ENCODE measurements at regions not wholly inside any gene's neighbourhood (a gene's known extent, or its start where the extent isn't known, plus 50 kb on each side); places are given as distances from the start of the nearest gene placed in this dataset.

- H3K9ac ChIP-seq (ENCODE audit: low read length in 2 of 2): no peak overlapping the region
- H3K36me3 ChIP-seq (ENCODE audit: control insufficient read depth in 2 of 2, insufficient read depth in 2 of 2, low read length in 2 of 2): no peaks in the 10 kb centered on the region
- no peak overlapping the region for H3K27ac ChIP-seq (ENCODE audit: low read length)
- no peaks in the 10 kb centered on the region for H3K9me3 ChIP-seq (ENCODE audit: control insufficient read depth in 2 of 2, low read length in 2 of 2)
- peaks cover 5% of the 10 kb centered on the region for H3K4me1 ChIP-seq (ENCODE audit: control insufficient read depth, insufficient read depth, low read length)
- no peak overlapping the region for H3K4me3 ChIP-seq (ENCODE audit: low read length in 2 of 2)
- H3K27me3 ChIP-seq (ENCODE audit: control insufficient read depth in 1 of 2, insufficient read depth in 2 of 2, low read length in 2 of 2): no peaks in the 10 kb centered on the region
Observed at GRCh38 chr12:84502907-84503787, 409.5 kb downstream of the SLC6A15 start.

DNA sequence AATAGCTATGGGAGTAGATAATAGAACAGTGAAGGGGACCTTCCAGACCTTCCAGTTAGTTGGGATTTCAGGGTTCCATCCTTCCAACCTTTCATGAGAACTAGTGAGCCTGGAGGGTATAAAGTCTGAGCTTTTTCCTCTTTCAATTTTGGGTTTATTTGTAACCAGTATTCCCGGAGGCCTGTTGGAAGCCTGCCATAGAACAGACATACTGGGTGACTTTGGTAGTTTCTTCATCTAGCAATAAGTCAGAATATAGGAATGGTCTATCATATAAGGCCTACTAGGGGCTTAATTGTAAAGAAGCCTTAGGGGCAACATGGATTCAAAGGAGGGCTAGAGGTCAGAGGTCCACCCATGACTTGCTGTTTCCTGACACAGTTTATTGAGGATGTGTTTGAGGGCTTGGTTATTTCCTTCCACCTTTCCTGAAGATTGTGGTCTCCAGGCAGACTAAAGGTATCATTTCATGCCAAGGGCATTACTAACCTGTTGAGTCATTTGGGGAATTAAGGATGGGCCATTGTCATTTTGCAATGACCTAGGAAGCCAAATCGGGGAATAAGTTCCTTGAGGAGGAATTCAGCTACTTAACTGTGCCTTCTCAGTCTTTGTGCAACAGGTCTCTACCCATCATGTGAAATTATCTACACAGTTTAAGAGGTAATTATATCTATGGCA lies 410.3 kb downstream of the SLC6A15 start:
- H3K27ac ChIP-seq (ENCODE audit: low read length): no peak overlapping the region
- no peak overlapping the region for H3K4me3 ChIP-seq (ENCODE audit: low read length in 2 of 2)
- no peaks in the 10 kb centered on the region for H3K4me1 ChIP-seq (ENCODE audit: control insufficient read depth, insufficient read depth, low read length)
- no peaks in the 10 kb centered on the region for H3K9me3 ChIP-seq (ENCODE audit: control insufficient read depth in 2 of 2, low read length in 2 of 2)
- H3K27me3 ChIP-seq (ENCODE audit: control insufficient read depth in 1 of 2, insufficient read depth in 2 of 2, low read length in 2 of 2): no peaks in the 10 kb centered on the region
- no peaks in the 10 kb centered on the region for H3K36me3 ChIP-seq (ENCODE audit: control insufficient read depth in 2 of 2, insufficient read depth in 2 of 2, low read length in 2 of 2)
- no peak overlapping the region for H3K9ac ChIP-seq (ENCODE audit: low read length in 2 of 2)

DNA sequence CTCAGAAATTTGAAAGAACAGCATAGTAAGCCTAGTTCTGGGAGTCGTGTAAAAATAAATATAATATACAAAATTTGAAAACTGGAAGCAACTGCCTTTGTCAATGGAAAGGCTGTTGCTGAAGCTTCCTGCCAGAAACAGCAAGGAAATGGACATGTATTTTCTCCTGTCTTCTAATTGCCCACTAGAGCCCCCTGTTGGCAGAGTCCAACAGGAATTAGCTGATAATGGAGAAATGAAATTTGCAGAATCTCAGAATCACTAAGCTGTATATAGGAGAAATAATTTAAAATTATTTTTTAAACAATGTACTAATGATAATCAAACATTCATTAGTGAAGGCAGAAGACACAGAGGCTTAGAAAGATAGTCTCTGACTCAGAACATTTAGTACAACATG lies 414.8 kb downstream of the SLC6A15 start:
- no peak overlapping the region for H3K27ac ChIP-seq (ENCODE audit: low read length)
- no peaks in the 10 kb centered on the region for H3K4me1 ChIP-seq (ENCODE audit: control insufficient read depth, insufficient read depth, low read length)
- H3K27me3 ChIP-seq (ENCODE audit: control insufficient read depth in 1 of 2, insufficient read depth in 2 of 2, low read length in 2 of 2): no peaks in the 10 kb centered on the region
- H3K9ac ChIP-seq (ENCODE audit: low read length in 2 of 2): no peak overlapping the region
- H3K9me3 ChIP-seq (ENCODE audit: control insufficient read depth in 2 of 2, low read length in 2 of 2): no peaks in the 10 kb centered on the region
- no peaks in the 10 kb centered on the region for H3K36me3 ChIP-seq (ENCODE audit: control insufficient read depth in 2 of 2, insufficient read depth in 2 of 2, low read length in 2 of 2)
- no peak overlapping the region for H3K4me3 ChIP-seq (ENCODE audit: low read length in 2 of 2)

GRCh38 chr12:84495711-84496110 lies 416.9 kb downstream of the SLC6A15 start:
- H3K27me3 ChIP-seq (ENCODE audit: control insufficient read depth in 1 of 2, insufficient read depth in 2 of 2, low read length in 2 of 2): no peaks in the 10 kb centered on the region
- no peak overlapping the region for H3K9ac ChIP-seq (ENCODE audit: low read length in 2 of 2)
- no peaks in the 10 kb centered on the region for H3K4me1 ChIP-seq (ENCODE audit: control insufficient read depth, insufficient read depth, low read length)
- H3K36me3 ChIP-seq (ENCODE audit: control insufficient read depth in 2 of 2, insufficient read depth in 2 of 2, low read length in 2 of 2): no peaks in the 10 kb centered on the region
- H3K4me3 ChIP-seq (ENCODE audit: low read length in 2 of 2): no peak overlapping the region
- H3K27ac ChIP-seq (ENCODE audit: low read length): no peak overlapping the region
- no peaks in the 10 kb centered on the region for H3K9me3 ChIP-seq (ENCODE audit: control insufficient read depth in 2 of 2, low read length in 2 of 2)

- no peaks in the 10 kb centered on the region for H3K36me3 ChIP-seq (ENCODE audit: control insufficient read depth in 2 of 2, insufficient read depth in 2 of 2, low read length in 2 of 2)
- no peaks in the 10 kb centered on the region for H3K9me3 ChIP-seq (ENCODE audit: control insufficient read depth in 2 of 2, low read length in 2 of 2)
- no peaks in the 10 kb centered on the region for H3K4me1 ChIP-seq (ENCODE audit: control insufficient read depth, insufficient read depth, low read length)
- no peak overlapping the region for H3K27ac ChIP-seq (ENCODE audit: low read length)
- H3K4me3 ChIP-seq (ENCODE audit: low read length in 2 of 2): no peak overlapping the region
- H3K9ac ChIP-seq (ENCODE audit: low read length in 2 of 2): no peak overlapping the region
- no peaks in the 10 kb centered on the region for H3K27me3 ChIP-seq (ENCODE audit: control insufficient read depth in 1 of 2, insufficient read depth in 2 of 2, low read length in 2 of 2)
Observed at GRCh38 chr12:84492351-84492883, 420.2 kb downstream of the SLC6A15 start.

DNA sequence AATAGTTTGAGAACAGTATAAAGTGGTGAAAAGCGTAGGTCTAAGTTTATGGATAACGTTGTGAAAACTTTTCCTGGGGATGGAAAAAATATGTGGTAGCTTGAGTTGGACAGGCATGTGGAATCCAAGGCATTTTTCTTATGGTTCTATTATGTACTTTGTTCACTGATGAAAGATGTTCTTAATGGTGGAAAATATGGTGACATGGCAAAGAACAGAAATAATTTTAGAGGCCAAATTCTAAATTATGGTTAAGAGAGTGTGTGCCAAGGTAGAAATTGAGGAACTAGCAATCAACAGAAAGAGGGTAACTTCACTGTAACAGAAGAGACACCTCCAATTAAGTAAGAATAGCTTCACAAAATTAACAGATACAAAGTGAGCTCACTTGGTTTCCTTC lies 427.8 kb downstream of the SLC6A15 start:
- Histone ChIP-seq H3K9ac (ENCODE audit: low read length in 2 of 2) (no peak overlapping the region), H3K4me3 (ENCODE audit: low read length in 2 of 2) (no peak overlapping the region), H3K27me3 (ENCODE audit: control insufficient read depth in 1 of 2, insufficient read depth in 2 of 2, low read length in 2 of 2) (no peaks in the 10 kb centered on the region), H3K36me3 (ENCODE audit: control insufficient read depth in 2 of 2, insufficient read depth in 2 of 2, low read length in 2 of 2) (no peaks in the 10 kb centered on the region), H3K4me1 (ENCODE audit: control insufficient read depth, insufficient read depth, low read length) (no peaks in the 10 kb centered on the region), H3K27ac (ENCODE audit: low read length) (no peak overlapping the region), H3K9me3 (ENCODE audit: control insufficient read depth in 2 of 2, low read length in 2 of 2) (no peaks in the 10 kb centered on the region)

DNA sequence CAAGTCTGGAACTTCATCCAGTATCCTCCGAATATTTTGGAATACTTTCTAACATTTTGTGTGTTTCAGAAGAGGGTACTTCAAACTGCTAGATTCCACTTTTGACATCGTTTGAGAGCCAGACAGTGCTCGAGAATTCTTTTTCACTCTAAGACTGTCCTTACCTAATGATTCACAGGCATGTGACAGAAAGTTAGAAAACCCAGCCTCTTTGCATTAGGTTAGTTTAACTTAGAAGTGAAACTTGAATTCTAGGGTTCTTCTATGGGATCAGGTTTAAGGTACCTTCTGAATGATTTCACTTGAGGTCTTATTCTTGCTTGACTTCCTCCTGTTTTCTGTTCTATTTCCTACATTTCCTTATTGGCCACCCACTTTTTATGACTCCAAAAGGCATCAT lies 431.8 kb downstream of the SLC6A15 start:
- Histone ChIP-seq H3K36me3 (ENCODE audit: control insufficient read depth in 2 of 2, insufficient read depth in 2 of 2, low read length in 2 of 2) (no peaks in the 10 kb centered on the region), H3K9me3 (ENCODE audit: control insufficient read depth in 2 of 2, low read length in 2 of 2) (no peaks in the 10 kb centered on the region), H3K9ac (ENCODE audit: low read length in 2 of 2) (no peak overlapping the region), H3K4me3 (ENCODE audit: low read length in 2 of 2) (no peak overlapping the region), H3K4me1 (ENCODE audit: control insufficient read depth, insufficient read depth, low read length) (no peaks in the 10 kb centered on the region), H3K27me3 (ENCODE audit: control insufficient read depth in 1 of 2, insufficient read depth in 2 of 2, low read length in 2 of 2) (no peaks in the 10 kb centered on the region), H3K27ac (ENCODE audit: low read length) (no peak overlapping the region)

GRCh38 chr12:84470361-84470760 lies 442.2 kb downstream of the SLC6A15 start:
- Histone ChIP-seq H3K27me3 (ENCODE audit: control insufficient read depth in 1 of 2, insufficient read depth in 2 of 2, low read length in 2 of 2) (no peaks in the 10 kb centered on the region), H3K36me3 (ENCODE audit: control insufficient read depth in 2 of 2, insufficient read depth in 2 of 2, low read length in 2 of 2) (no peaks in the 10 kb centered on the region), H3K4me3 (ENCODE audit: low read length in 2 of 2) (no peak overlapping the region), H3K4me1 (ENCODE audit: control insufficient read depth, insufficient read depth, low read length) (no peaks in the 10 kb centered on the region), H3K9ac (ENCODE audit: low read length in 2 of 2) (no peak overlapping the region), H3K27ac (ENCODE audit: low read length) (no peak overlapping the region), H3K9me3 (ENCODE audit: control insufficient read depth in 2 of 2, low read length in 2 of 2) (no peaks in the 10 kb centered on the region)

- no peaks in the 10 kb centered on the region for H3K9me3 ChIP-seq (ENCODE audit: control insufficient read depth in 2 of 2, low read length in 2 of 2)
- no peaks in the 10 kb centered on the region for H3K27me3 ChIP-seq (ENCODE audit: control insufficient read depth in 1 of 2, insufficient read depth in 2 of 2, low read length in 2 of 2)
- no peak overlapping the region for H3K9ac ChIP-seq (ENCODE audit: low read length in 2 of 2)
- no peak overlapping the region for H3K4me3 ChIP-seq (ENCODE audit: low read length in 2 of 2)
- H3K4me1 ChIP-seq (ENCODE audit: control insufficient read depth, insufficient read depth, low read length): no peaks in the 10 kb centered on the region
- H3K36me3 ChIP-seq (ENCODE audit: control insufficient read depth in 2 of 2, insufficient read depth in 2 of 2, low read length in 2 of 2): no peaks in the 10 kb centered on the region
- H3K27ac ChIP-seq (ENCODE audit: low read length): no peak overlapping the region
Observed at GRCh38 chr12:84464616-84465015, 448.0 kb downstream of the SLC6A15 start.

GRCh38 chr12:84463741-84464495 lies 448.7 kb downstream of the SLC6A15 start:
- no peaks in the 10 kb centered on the region for H3K4me1 ChIP-seq (ENCODE audit: control insufficient read depth, insufficient read depth, low read length)
- no peak overlapping the region for H3K4me3 ChIP-seq (ENCODE audit: low read length in 2 of 2)
- H3K9me3 ChIP-seq (ENCODE audit: control insufficient read depth in 2 of 2, low read length in 2 of 2): no peaks in the 10 kb centered on the region
- no peak overlapping the region for H3K9ac ChIP-seq (ENCODE audit: low read length in 2 of 2)
- H3K36me3 ChIP-seq (ENCODE audit: control insufficient read depth in 2 of 2, insufficient read depth in 2 of 2, low read length in 2 of 2): no peaks in the 10 kb centered on the region
- no peaks in the 10 kb centered on the region for H3K27me3 ChIP-seq (ENCODE audit: control insufficient read depth in 1 of 2, insufficient read depth in 2 of 2, low read length in 2 of 2)
- H3K27ac ChIP-seq (ENCODE audit: low read length): no peak overlapping the region

Data from stomach smooth muscle (tissue), 2 donors.